ENCODE measurements at regions not wholly inside any gene's neighbourhood (a gene's known extent, or its start where the extent isn't known, plus 50 kb on each side); places are given as distances from the start of the nearest gene placed in this dataset. TPM values are rescaled to one million over a fixed set of nuclear protein-coding genes. Genes with fewer than 3 reads are reported as not detected.

- H2BK5ac ChIP-seq (ENCODE audit: low read length): no peak overlapping the region
- no peak overlapping the region for H3K27ac ChIP-seq (replicated peaks; ENCODE audit: low read length)
- H2AK5ac ChIP-seq (ENCODE audit: low read depth, low read length): no peak overlapping the region
- no CpG with 5 or more reads among the region's 1 CpG for WGBS, 2 donors (ENCODE audit: extremely low coverage in 2 of 2, insufficient read length in 2 of 2, insufficient replicate concordance in 1 of 2)
- no peak overlapping the region for H3K9ac ChIP-seq (ENCODE audit: low read depth, low read length, poor library complexity)
- DNase-seq (ENCODE audit: low spot score): no peak
- no peak overlapping the region for H2AFZ ChIP-seq (ENCODE audit: low read length)
- no peak overlapping the region for H2BK120ac ChIP-seq (ENCODE audit: low read depth, low read length)
- H2BK12ac ChIP-seq (ENCODE audit: low read length): no peak overlapping the region
- H3K9me3 ChIP-seq (replicated peaks in 1 of 2; ENCODE audit: control insufficient read depth in 2 of 2, insufficient read depth in 1 of 2, low read depth in 1 of 2, low read length in 2 of 2): no peaks in the 10 kb centered on the region
- no peak overlapping the region for H3K23ac ChIP-seq (ENCODE audit: low read depth, low read length, poor library complexity)
- no peaks in the 10 kb centered on the region for H3K4me1 ChIP-seq (ENCODE audit: control insufficient read depth in 2 of 2, insufficient read depth in 1 of 2, low read depth in 1 of 2, low read length in 2 of 2)
- H2BK15ac ChIP-seq (ENCODE audit: low read length): no peak overlapping the region
- H3K4me3 ChIP-seq (ENCODE audit: low read length in 2 of 2): no peak overlapping the region
- H4K8ac ChIP-seq (ENCODE audit: low read depth, low read length): no peak overlapping the region
- H3K14ac ChIP-seq (ENCODE audit: low read length): no peak overlapping the region
- no peaks in the 10 kb centered on the region for H3K36me3 ChIP-seq (replicated peaks in 1 of 2; ENCODE audit: control insufficient read depth in 2 of 2, insufficient read depth in 2 of 2, low read length in 2 of 2)
- H3K4ac ChIP-seq (ENCODE audit: low read length): no peak overlapping the region
- no peaks in the 10 kb centered on the region for H3K27me3 ChIP-seq (ENCODE audit: control insufficient read depth in 3 of 3, insufficient read depth in 3 of 3, low read depth in 1 of 3, low read length in 3 of 3)
- H3K79me1 ChIP-seq (ENCODE audit: low read depth, low read length): no peaks in the 10 kb centered on the region
- no peak overlapping the region for H3K18ac ChIP-seq (ENCODE audit: low read length)
- H4K91ac ChIP-seq (ENCODE audit: low read depth, low read length, poor library complexity): no peak overlapping the region
- no peak overlapping the region for H3K4me2 ChIP-seq (ENCODE audit: insufficient read depth, low read length, poor library complexity, severe bottlenecking)
These were observed 55.1 kb upstream of the NBEA start for GRCh38 chr13:34886987-34887386.

Small RNA genes lying in the stretch of these regions (small RNA-seq; reads per million reads assigned to genes)
- gene AL356321.1 (ENCODE audit: insufficient read depth): not detected
- not detected for gene RF00402 (ENCODE audit: insufficient read depth)

Data from neuronal stem cell (in vitro differentiated cells).